ENCODE measurements at regions not wholly inside any gene's neighbourhood (a gene's known extent, or its start where the extent isn't known, plus 50 kb on each side); places are given as distances from the start of the nearest gene placed in this dataset.
"Not testable (repeated sequence)": the region's sequence is repeated elsewhere in the genome, so short reads cannot be mapped to it uniquely, and the experiment has no call there.

DNA sequence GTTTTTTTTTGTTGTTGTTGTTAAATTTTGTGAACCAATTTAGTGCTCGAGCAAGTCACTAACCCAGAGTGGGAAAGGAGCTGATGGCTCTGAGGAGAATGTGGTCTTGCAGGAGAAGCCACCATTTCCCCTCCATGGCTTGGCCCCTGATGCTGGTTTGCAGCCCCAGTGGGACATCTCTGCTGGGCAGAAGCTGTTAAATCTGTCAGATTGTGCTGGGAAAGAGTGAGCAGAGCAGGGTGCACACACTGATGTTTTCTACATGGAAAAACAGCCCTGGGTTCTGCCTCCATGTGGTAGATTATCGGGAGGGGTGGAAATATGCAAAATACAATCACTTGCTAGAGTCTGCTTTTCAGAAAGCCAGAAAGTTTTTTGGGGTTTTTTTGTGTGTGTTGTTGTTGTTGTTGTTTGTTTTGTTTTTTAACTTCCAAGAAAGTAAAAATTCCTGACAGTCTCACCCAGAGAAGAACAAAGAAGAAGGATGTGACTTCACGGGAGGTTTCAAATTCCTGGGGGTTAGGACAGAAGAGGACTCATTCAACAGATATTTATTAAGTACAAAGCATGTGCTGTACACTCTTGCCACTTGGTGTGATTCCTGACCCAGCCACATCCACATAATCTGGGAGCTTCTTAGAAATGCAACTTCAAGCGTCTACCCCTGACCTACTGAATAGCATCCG is 133.7 kb downstream of the FOXB1 start:
- Mint-ChIP-seq H3K27me3 (ENCODE audit: low read depth) (peaks cover 18% of the 10 kb centered on the region), H3K4me1 (ENCODE audit: low read depth) (no peaks in the 10 kb centered on the region), H3K36me3 (ENCODE audit: insufficient read depth) (no peaks in the 10 kb centered on the region), H3K9me3 (no peaks in the 10 kb centered on the region), H3K4me3 (no peak overlapping the region)
- ATAC-seq (no peak), DNase-seq (no peak)

GRCh38 chr15:60138397-60138968 is 134.4 kb downstream of the FOXB1 start:
- Mint-ChIP-seq H3K4me1 (ENCODE audit: low read depth) (no peaks in the 10 kb centered on the region), H3K4me3 (no peak overlapping the region), H3K27me3 (ENCODE audit: low read depth) (peaks cover 18% of the 10 kb centered on the region), H3K36me3 (ENCODE audit: insufficient read depth) (no peaks in the 10 kb centered on the region), H3K9me3 (no peaks in the 10 kb centered on the region)
- ATAC-seq, result no peak
- no peak for DNase-seq

- ATAC-seq (no peak), DNase-seq (no peak)
- H3K27me3 Mint-ChIP-seq (ENCODE audit: low read depth), result peaks cover 24% of the 10 kb centered on the region
- H3K36me3 Mint-ChIP-seq (ENCODE audit: insufficient read depth), result no peaks in the 10 kb centered on the region
- H3K9me3 Mint-ChIP-seq, result no peaks in the 10 kb centered on the region
- peaks cover 7% of the 10 kb centered on the region for H3K4me1 Mint-ChIP-seq (ENCODE audit: low read depth)
- no peak overlapping the region for H3K4me3 Mint-ChIP-seq
Observed at GRCh38 chr15:60152386-60152785, 148.3 kb downstream of the FOXB1 start.

GRCh38 chr15:60154764-60155325 is 150.7 kb downstream of the FOXB1 start:
- no peak for ATAC-seq
- no peak overlapping the region for H3K4me3 Mint-ChIP-seq
- H3K9me3 Mint-ChIP-seq, result no peaks in the 10 kb centered on the region
- H3K27me3 Mint-ChIP-seq (ENCODE audit: low read depth), result peaks cover 12% of the 10 kb centered on the region
- H3K36me3 Mint-ChIP-seq (ENCODE audit: insufficient read depth), result no peaks in the 10 kb centered on the region
- no peak for DNase-seq
- H3K4me1 Mint-ChIP-seq (ENCODE audit: low read depth), result peaks cover 7% of the 10 kb centered on the region

GRCh38 chr15:60155661-60156060 is 151.6 kb downstream of the FOXB1 start:
- no peak for DNase-seq
- Mint-ChIP-seq H3K4me3 (no peak overlapping the region), H3K27me3 (ENCODE audit: low read depth) (peaks cover 12% of the 10 kb centered on the region), H3K4me1 (ENCODE audit: low read depth) (peaks cover 7% of the 10 kb centered on the region), H3K9me3 (no peaks in the 10 kb centered on the region), H3K36me3 (ENCODE audit: insufficient read depth) (no peaks in the 10 kb centered on the region)
- ATAC-seq, result peak in 1 of 2 donors; percentile 43

- no peak for ATAC-seq
Observed at GRCh38 chr15:60160909-60161308, 156.8 kb downstream of the FOXB1 start.

GRCh38 chr15:60161704-60162103 is 157.6 kb downstream of the FOXB1 start:
- ATAC-seq, result no peak
- H3K36me3 Mint-ChIP-seq (ENCODE audit: insufficient read depth), result no peaks in the 10 kb centered on the region
- H3K9me3 Mint-ChIP-seq, result no peaks in the 10 kb centered on the region
- no peaks in the 10 kb centered on the region for H3K4me1 Mint-ChIP-seq (ENCODE audit: low read depth)
- peaks cover 4% of the 10 kb centered on the region for H3K27me3 Mint-ChIP-seq (ENCODE audit: low read depth)
- DNase-seq, result no peak
- H3K4me3 Mint-ChIP-seq, result no peak overlapping the region

More at GRCh38 chr15:60160909-60161308, 156.8 kb downstream of the FOXB1 start:
- no peak for DNase-seq
- H3K4me1 Mint-ChIP-seq (ENCODE audit: low read depth), result no peaks in the 10 kb centered on the region
- no peak overlapping the region for H3K4me3 Mint-ChIP-seq
- no peaks in the 10 kb centered on the region for H3K36me3 Mint-ChIP-seq (ENCODE audit: insufficient read depth)
- no peaks in the 10 kb centered on the region for H3K9me3 Mint-ChIP-seq
- peaks cover 4% of the 10 kb centered on the region for H3K27me3 Mint-ChIP-seq (ENCODE audit: low read depth)

GRCh38 chr15:60162251-60162967 is 158.3 kb downstream of the FOXB1 start:
- H3K4me3 Mint-ChIP-seq, result no peak overlapping the region
- peaks cover 4% of the 10 kb centered on the region for H3K27me3 Mint-ChIP-seq (ENCODE audit: low read depth)
- no peak for ATAC-seq
- no peaks in the 10 kb centered on the region for H3K9me3 Mint-ChIP-seq
- no peaks in the 10 kb centered on the region for H3K36me3 Mint-ChIP-seq (ENCODE audit: insufficient read depth)
- DNase-seq, result no peak
- H3K4me1 Mint-ChIP-seq (ENCODE audit: low read depth), result no peaks in the 10 kb centered on the region

GRCh38 chr15:60162968-60163355 is 158.9 kb downstream of the FOXB1 start:
- no peak for ATAC-seq
- H3K36me3 Mint-ChIP-seq (ENCODE audit: insufficient read depth), result no peaks in the 10 kb centered on the region

DNA sequence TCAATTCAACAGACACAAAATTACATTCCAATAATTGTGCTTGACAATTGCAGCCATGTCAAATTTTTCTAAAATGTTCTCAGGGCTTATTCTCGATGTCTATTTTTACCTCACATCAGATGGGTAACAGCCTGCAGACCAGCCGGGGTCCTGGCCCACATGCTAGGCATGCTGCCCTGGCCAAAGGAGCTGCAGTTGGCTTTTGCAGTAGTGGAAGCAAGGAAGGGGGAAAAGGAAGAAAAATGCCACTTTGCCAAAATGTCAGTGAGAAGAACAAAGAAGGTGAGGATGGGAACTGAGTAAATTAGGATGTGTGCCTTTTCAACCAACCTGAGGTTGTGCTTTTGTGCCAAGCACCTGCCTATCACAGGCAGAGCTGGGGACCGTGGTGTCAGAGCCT is 161.0 kb downstream of the FOXB1 start:
- ATAC-seq (no peak), DNase-seq (no peak)
- no peaks in the 10 kb centered on the region for H3K4me1 Mint-ChIP-seq (ENCODE audit: low read depth)
- H3K36me3 Mint-ChIP-seq (ENCODE audit: insufficient read depth), result no peaks in the 10 kb centered on the region
- H3K9me3 Mint-ChIP-seq, result no peaks in the 10 kb centered on the region
- H3K27me3 Mint-ChIP-seq (ENCODE audit: low read depth), result peaks cover 4% of the 10 kb centered on the region
- H3K4me3 Mint-ChIP-seq, result no peak overlapping the region

More at GRCh38 chr15:60162968-60163355, 158.9 kb downstream of the FOXB1 start:
- Mint-ChIP-seq H3K4me3 (no peak overlapping the region), H3K9me3 (no peaks in the 10 kb centered on the region), H3K4me1 (ENCODE audit: low read depth) (no peaks in the 10 kb centered on the region), H3K27me3 (ENCODE audit: low read depth) (peaks cover 4% of the 10 kb centered on the region)
- DNase-seq, result no peak

GRCh38 chr15:60172143-60172542 is 168.0 kb downstream of the FOXB1 start:
- no peak overlapping the region for H3K4me3 Mint-ChIP-seq
- ATAC-seq, result no peak
- H3K36me3 Mint-ChIP-seq (ENCODE audit: insufficient read depth), result no peaks in the 10 kb centered on the region

GRCh38 chr15:60179786-60180391 is 175.8 kb downstream of the FOXB1 start:
- H3K36me3 Mint-ChIP-seq (ENCODE audit: insufficient read depth), result no peaks in the 10 kb centered on the region
- DNase-seq, result peak; percentile 19
- H3K9me3 Mint-ChIP-seq, result no peaks in the 10 kb centered on the region
- ATAC-seq, result peak in 1 of 2 donors; percentile 43
- H3K27me3 Mint-ChIP-seq (ENCODE audit: low read depth), result peaks cover 8% of the 10 kb centered on the region
- H3K4me1 Mint-ChIP-seq (ENCODE audit: low read depth), result no peaks in the 10 kb centered on the region
- H3K4me3 Mint-ChIP-seq, result no peak overlapping the region

More at GRCh38 chr15:60172143-60172542, 168.0 kb downstream of the FOXB1 start:
- Mint-ChIP-seq H3K9me3 (no peaks in the 10 kb centered on the region), H3K4me1 (ENCODE audit: low read depth) (no peaks in the 10 kb centered on the region), H3K27me3 (ENCODE audit: low read depth) (peaks cover 2% of the 10 kb centered on the region)
- no peak for DNase-seq

GRCh38 chr15:60181957-60182356 is 177.8 kb downstream of the FOXB1 start:
- H3K4me1 Mint-ChIP-seq (ENCODE audit: low read depth); H3K9me3 Mint-ChIP-seq; DNase-seq; H3K4me3 Mint-ChIP-seq; H3K36me3 Mint-ChIP-seq (ENCODE audit: insufficient read depth); ATAC-seq: not testable (repeated sequence)
- H3K27me3 Mint-ChIP-seq (ENCODE audit: low read depth), result peaks cover 15% of the 10 kb centered on the region

GRCh38 chr15:60183366-60183765 is 179.3 kb downstream of the FOXB1 start:
- ATAC-seq (no peak), DNase-seq (no peak)
- Mint-ChIP-seq H3K4me1 (ENCODE audit: low read depth) (no peaks in the 10 kb centered on the region), H3K27me3 (ENCODE audit: low read depth) (peaks cover 23% of the 10 kb centered on the region), H3K36me3 (ENCODE audit: insufficient read depth) (no peaks in the 10 kb centered on the region), H3K9me3 (no peaks in the 10 kb centered on the region), H3K4me3 (no peak overlapping the region)

Data from activated T-cell treated with anti-CD3 and anti-CD28 coated beads, Interleukin-2, amount 50 U/mL, for 4 hours (primary cell).